CD8-positive, alpha-beta memory T cell (primary cell): ENCODE measurements at regions not wholly inside any gene's neighbourhood (a gene's known extent, or its start where the extent isn't known, plus 50 kb on each side); places are given as distances from the start of the nearest gene placed in this dataset.
"Not testable (repeated sequence)": the region's sequence is repeated elsewhere in the genome, so short reads cannot be mapped to it uniquely, and the experiment has no call there.

Experiments
- CTCF ChIA-PET: fragments of 350-600 bp; sonication (Branson Sonifier 250); formaldehyde crosslinking; loops from one replicate; lab custom pipeline; 2021; ENCODE audit warnings: antibody characterized with exemption; lab: Charles Lee
- POLR2A ChIA-PET: fragments of 350-600 bp; sonication (Branson Sonifier 250); formaldehyde crosslinking; loops from one replicate; lab custom pipeline; 2021; ENCODE audit warnings: antibody characterized with exemption; lab: Charles Lee
- DNase-seq, 5 donors: peaks; one replicate each; pipeline versions ENCODE4 v3.0.0 to v3.0.0-alpha.2; 2020 to 2022; ENCODE audit warnings: mixed read lengths in 1 of 5
- H3K27ac ChIP-seq: one replicate; pipeline ENCODE4 v1.7.0; 2013; ENCODE audit warnings: low read depth, mild to moderate bottlenecking, low read length, moderate library complexity
- H3K27me3 ChIP-seq: 2 replicates; pipeline ENCODE4 v1.7.0; 2013; ENCODE audit warnings: low read length, mild to moderate bottlenecking; ENCODE audit not compliant: insufficient read depth, poor library complexity, severe bottlenecking
- H3K36me3 ChIP-seq: 2 replicates; pipeline ENCODE4 v1.7.0; 2013; ENCODE audit warnings: mild to moderate bottlenecking, low read length, moderate library complexity; ENCODE audit not compliant: insufficient read depth
- H3K4me1 ChIP-seq: 2 replicates; pipeline ENCODE4 v1.7.0; 2013; ENCODE audit warnings: mild to moderate bottlenecking, low read length, moderate library complexity; ENCODE audit not compliant: insufficient read depth
- H3K4me3 ChIP-seq: 2 replicates; pipeline ENCODE4 v1.7.0; 2013; ENCODE audit warnings: mild to moderate bottlenecking, low read length
- H3K9me3 ChIP-seq: 2 replicates; pipeline ENCODE4 v1.7.0; 2013; ENCODE audit warnings: mild to moderate bottlenecking, low read length
- H3K27ac Mint-ChIP-seq, 8 donors: one replicate each; pipeline ENCODE4 v1.8.0; 2020 to 2021; ENCODE audit warnings: mixed read lengths in 8 of 8, mild to moderate bottlenecking in 6 of 8, inconsistent platforms in 3 of 8, moderate library complexity in 3 of 8
- H3K27me3 Mint-ChIP-seq, 2 donors: one replicate each; pipeline ENCODE4 v1.8.0; 2020 to 2021; ENCODE audit warnings: mixed read lengths in 2 of 2, mild to moderate bottlenecking in 1 of 2, moderate library complexity in 1 of 2
- H3K36me3 Mint-ChIP-seq, 3 donors: one replicate each; pipeline ENCODE4 v1.8.0; 2020 to 2021; ENCODE audit warnings: mixed read lengths in 3 of 3, inconsistent platforms in 1 of 3, mild to moderate bottlenecking in 1 of 3
- H3K4me1 Mint-ChIP-seq, 3 donors: one replicate each; pipeline ENCODE4 v1.8.0; 2020 to 2021; ENCODE audit warnings: mixed read lengths in 3 of 3, inconsistent platforms in 1 of 3, mild to moderate bottlenecking in 1 of 3
- H3K4me3 Mint-ChIP-seq, 7 donors: one replicate each; pipeline ENCODE4 v1.8.0; 2020 to 2021; ENCODE audit warnings: mixed read lengths in 7 of 7, mild to moderate bottlenecking in 6 of 7, moderate library complexity in 4 of 7, inconsistent platforms in 2 of 7
- H3K9me3 Mint-ChIP-seq, 5 donors: one replicate each; pipeline ENCODE4 v1.8.0; 2020 to 2022; ENCODE audit warnings: mixed read lengths in 5 of 5, mild to moderate bottlenecking in 3 of 5, moderate library complexity in 2 of 5, inconsistent platforms in 1 of 5

- H3K4me1 Mint-ChIP-seq, H3K36me3 Mint-ChIP-seq, H3K4me3 ChIP-seq, H3K27ac ChIP-seq, H3K9me3 Mint-ChIP-seq, H3K9me3 ChIP-seq, POLR2A ChIA-PET, H3K27me3 ChIP-seq, H3K27ac Mint-ChIP-seq, H3K27me3 Mint-ChIP-seq, DNase-seq, H3K36me3 ChIP-seq, CTCF ChIA-PET, H3K4me1 ChIP-seq, H3K4me3 Mint-ChIP-seq: not testable (repeated sequence)
Observed at GRCh38 chr1:220475608-220476007, 52.3 kb upstream of the MARK1 start.

GRCh38 chr1:220475141-220475540 is 52.8 kb upstream of the MARK1 start:
- H3K27ac ChIP-seq, H3K9me3 Mint-ChIP-seq, POLR2A ChIA-PET, CTCF ChIA-PET, H3K4me3 Mint-ChIP-seq, H3K4me3 ChIP-seq, H3K27ac Mint-ChIP-seq, DNase-seq, H3K36me3 ChIP-seq, H3K27me3 Mint-ChIP-seq, H3K4me1 Mint-ChIP-seq, H3K4me1 ChIP-seq, H3K9me3 ChIP-seq, H3K36me3 Mint-ChIP-seq, H3K27me3 ChIP-seq: not testable (repeated sequence)

GRCh38 chr1:220473440-220473839 is 54.5 kb upstream of the MARK1 start:
- Histone ChIP-seq H3K27ac (no peak overlapping the region), H3K4me3 (no peak overlapping the region), H3K27me3 (no peaks in the 10 kb centered on the region), H3K4me1 (no peaks in the 10 kb centered on the region), H3K36me3 (no peaks in the 10 kb centered on the region), H3K9me3 (no peaks in the 10 kb centered on the region)
- DNase-seq = no peak
- Mint-ChIP-seq H3K36me3 (no peaks in the 10 kb centered on the region), H3K4me3 (no peak overlapping the region), H3K4me1 (no peaks in the 10 kb centered on the region), H3K27me3 (peaks cover 1 to 5% of the 10 kb centered on the region in 2 donors), H3K27ac (no peak overlapping the region), H3K9me3 (peaks cover 0 to 4% (median 0%) of the 10 kb centered on the region in 5 donors)
- CTCF ChIA-PET = no interaction called here
- POLR2A ChIA-PET = no interaction called here

GRCh38 chr1:220462752-220463151 is 65.2 kb upstream of the MARK1 start:
- H3K4me3 Mint-ChIP-seq = no peak overlapping the region
- ChIA-PET POLR2A (no interaction called here), CTCF (no interaction called here)
- no peak for DNase-seq
- H3K27ac Mint-ChIP-seq = no peak overlapping the region
- H3K9me3 ChIP-seq = no peaks in the 10 kb centered on the region
- no peak overlapping the region for H3K27ac ChIP-seq
- no peak overlapping the region for H3K4me3 ChIP-seq
- H3K4me1 ChIP-seq = no peaks in the 10 kb centered on the region
- peaks cover 2 to 5% of the 10 kb centered on the region in 2 donors for H3K27me3 Mint-ChIP-seq
- no peaks in the 10 kb centered on the region for H3K36me3 Mint-ChIP-seq
- no peaks in the 10 kb centered on the region for H3K27me3 ChIP-seq
- no peaks in the 10 kb centered on the region for H3K4me1 Mint-ChIP-seq
- peaks cover 0 to 3% (median 0%) of the 10 kb centered on the region in 5 donors for H3K9me3 Mint-ChIP-seq
- no peaks in the 10 kb centered on the region for H3K36me3 ChIP-seq

GRCh38 chr1:220458936-220459335 is 69.0 kb upstream of the MARK1 start:
- no peaks in the 10 kb centered on the region for H3K9me3 ChIP-seq
- no peaks in the 10 kb centered on the region for H3K4me1 ChIP-seq
- H3K27ac ChIP-seq = no peak overlapping the region
- H3K27me3 ChIP-seq = no peaks in the 10 kb centered on the region
- Mint-ChIP-seq H3K27ac (no peak overlapping the region), H3K4me3 (no peak overlapping the region), H3K36me3 (no peaks in the 10 kb centered on the region), H3K9me3 (no peaks in the 10 kb centered on the region), H3K4me1 (no peaks in the 10 kb centered on the region), H3K27me3 (peaks cover 5 to 17% of the 10 kb centered on the region in 2 donors)
- no peak overlapping the region for H3K4me3 ChIP-seq
- DNase-seq = no peak
- CTCF ChIA-PET = no interaction called here
- no peaks in the 10 kb centered on the region for H3K36me3 ChIP-seq
- POLR2A ChIA-PET = no interaction called here

- H3K4me1 ChIP-seq = no peaks in the 10 kb centered on the region
- Mint-ChIP-seq H3K9me3 (no peaks in the 10 kb centered on the region), H3K36me3 (no peaks in the 10 kb centered on the region), H3K4me1 (no peaks in the 10 kb centered on the region), H3K27ac (no peak overlapping the region), H3K4me3 (no peak overlapping the region), H3K27me3 (peaks cover 7 to 17% of the 10 kb centered on the region in 2 donors)
- no peak overlapping the region for H3K4me3 ChIP-seq
- H3K27me3 ChIP-seq = no peaks in the 10 kb centered on the region
- POLR2A ChIA-PET = no interaction called here
- no peak overlapping the region for H3K27ac ChIP-seq
- no peaks in the 10 kb centered on the region for H3K9me3 ChIP-seq
- no peak for DNase-seq
- H3K36me3 ChIP-seq = no peaks in the 10 kb centered on the region
- CTCF ChIA-PET = no interaction called here
Observed at GRCh38 chr1:220457957-220458609, 69.9 kb upstream of the MARK1 start.

- Histone ChIP-seq H3K36me3 (no peaks in the 10 kb centered on the region), H3K27ac (no peak overlapping the region), H3K4me3 (no peak overlapping the region), H3K9me3 (no peaks in the 10 kb centered on the region), H3K4me1 (no peaks in the 10 kb centered on the region), H3K27me3 (no peaks in the 10 kb centered on the region)
- Mint-ChIP-seq H3K9me3 (peaks cover 0 to 2% (median 0%) of the 10 kb centered on the region in 5 donors), H3K4me1 (no peaks in the 10 kb centered on the region), H3K4me3 (no peak overlapping the region), H3K27ac (no peak overlapping the region), H3K27me3 (peaks cover 7 to 22% of the 10 kb centered on the region in 2 donors), H3K36me3 (no peaks in the 10 kb centered on the region)
- ChIA-PET POLR2A (no interaction called here), CTCF (no interaction called here)
- no peak for DNase-seq
Observed at GRCh38 chr1:220455559-220455958, 72.4 kb upstream of the MARK1 start.

GRCh38 chr1:220454155-220454777 is 73.7 kb upstream of the MARK1 start:
- DNase-seq = no peak
- H3K36me3 ChIP-seq = no peaks in the 10 kb centered on the region
- H3K9me3 ChIP-seq = no peaks in the 10 kb centered on the region
- H3K4me3 ChIP-seq = no peak overlapping the region
- CTCF ChIA-PET = no interaction called here
- POLR2A ChIA-PET = no interaction called here
- H3K27me3 ChIP-seq = no peaks in the 10 kb centered on the region
- Mint-ChIP-seq H3K27ac (no peak overlapping the region), H3K4me1 (no peaks in the 10 kb centered on the region), H3K4me3 (no peak overlapping the region), H3K27me3 (peaks cover 7 to 21% of the 10 kb centered on the region in 2 donors), H3K9me3 (peaks cover 0 to 2% (median 0%) of the 10 kb centered on the region in 5 donors), H3K36me3 (no peaks in the 10 kb centered on the region)
- H3K4me1 ChIP-seq = no peaks in the 10 kb centered on the region
- H3K27ac ChIP-seq = no peak overlapping the region
